ENCODE measurements at regions not wholly inside any gene's neighbourhood (a gene's known extent, or its start where the extent isn't known, plus 50 kb on each side); places are given as distances from the start of the nearest gene placed in this dataset.

GRCh38 chr1:182248721-182249120, 142.9 kb downstream of the GLUL start:
- TF ChIP-seq CTCF (IDR thresholded peaks at IDR 0.05) = no peak
- no peak for TF ChIP-seq POLR2AphosphoS5 (IDR thresholded peaks at IDR 0.05; ENCODE audit: insufficient read depth in 1 of 2, low read depth in 1 of 2)
- TF ChIP-seq POLR2A (IDR thresholded peaks at IDR 0.05) = no peak

Data from vagina (tissue), 2 donors.